ENCODE measurements at regions not wholly inside any gene's neighbourhood (a gene's known extent, or its start where the extent isn't known, plus 50 kb on each side); places are given as distances from the start of the nearest gene placed in this dataset.

- ATAC-seq (replicated peaks in 1 of 2) = no peak
- no peaks in the 10 kb centered on the region for H3K4me1 Mint-ChIP-seq (ENCODE audit: low read depth)
- peaks cover 11 to 14% of the 10 kb centered on the region in 2 donors for H3K9me3 Mint-ChIP-seq
- peaks cover 14 to 16% of the 10 kb centered on the region in 2 donors for H3K36me3 Mint-ChIP-seq (ENCODE audit: insufficient read depth in 2 of 2)
- no peak for DNase-seq
- no peak overlapping the region for H3K4me3 Mint-ChIP-seq
- H3K27me3 Mint-ChIP-seq (ENCODE audit: low read depth) = no peaks in the 10 kb centered on the region
- H3K27ac Mint-ChIP-seq = no peak overlapping the region
Observed at GRCh38 chr16:50440991-50441390, 72.2 kb upstream of the BRD7 start.

DNA sequence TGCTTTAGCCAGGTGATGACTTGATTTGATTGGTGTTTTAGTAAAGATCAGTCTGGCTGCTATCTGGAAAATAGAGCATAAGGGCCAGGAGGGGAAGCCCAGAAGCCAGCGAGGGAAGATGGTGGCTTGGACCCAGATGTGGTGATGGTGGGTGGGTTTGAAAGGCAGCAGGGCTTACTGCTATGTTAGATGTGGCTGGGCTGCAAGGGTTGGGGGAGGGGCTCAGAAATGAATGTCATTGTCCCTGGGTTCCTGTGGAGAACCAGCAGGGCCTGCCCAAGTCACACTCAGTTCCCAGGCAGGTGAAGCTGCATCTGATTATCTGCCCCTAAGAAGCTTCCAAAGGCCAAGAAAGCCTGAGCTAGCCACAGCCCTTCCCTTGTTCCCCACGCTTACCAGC is 71.7 kb upstream of the BRD7 start:
- H3K4me3 Mint-ChIP-seq = no peak overlapping the region
- peaks cover 14 to 16% of the 10 kb centered on the region in 2 donors for H3K36me3 Mint-ChIP-seq (ENCODE audit: insufficient read depth in 2 of 2)

GRCh38 chr16:50437769-50438437 is 69.1 kb upstream of the BRD7 start:
- H3K9me3 Mint-ChIP-seq = peaks cover 11 to 14% of the 10 kb centered on the region in 2 donors
- no peaks in the 10 kb centered on the region for H3K27me3 Mint-ChIP-seq (ENCODE audit: low read depth)
- ATAC-seq (replicated peaks in 1 of 2) (no peak), DNase-seq (no peak)
- no peak overlapping the region for H3K27ac Mint-ChIP-seq
- H3K36me3 Mint-ChIP-seq (ENCODE audit: insufficient read depth in 2 of 2) = peaks cover 14 to 16% of the 10 kb centered on the region in 2 donors
- no peaks in the 10 kb centered on the region for H3K4me1 Mint-ChIP-seq (ENCODE audit: low read depth)
- H3K4me3 Mint-ChIP-seq = no peak overlapping the region

More for the DNA sequence above, 71.7 kb upstream of the BRD7 start:
- Mint-ChIP-seq H3K9me3 (peaks cover 11 to 14% of the 10 kb centered on the region in 2 donors), H3K27ac (no peak overlapping the region), H3K27me3 (ENCODE audit: low read depth) (no peaks in the 10 kb centered on the region), H3K4me1 (ENCODE audit: low read depth) (no peaks in the 10 kb centered on the region)
- ATAC-seq (replicated peaks in 1 of 2) (no peak), DNase-seq (no peak)

- DNase-seq = no peak
- H3K27ac Mint-ChIP-seq = no peak overlapping the region
- H3K9me3 Mint-ChIP-seq = peaks cover 9 to 12% of the 10 kb centered on the region in 2 donors
- H3K27me3 Mint-ChIP-seq (ENCODE audit: low read depth) = no peaks in the 10 kb centered on the region
- peaks cover 10 to 15% of the 10 kb centered on the region in 2 donors for H3K36me3 Mint-ChIP-seq (ENCODE audit: insufficient read depth in 2 of 2)
- no peaks in the 10 kb centered on the region for H3K4me1 Mint-ChIP-seq (ENCODE audit: low read depth)
- H3K4me3 Mint-ChIP-seq = no peak overlapping the region
- ATAC-seq (replicated peaks in 1 of 2) = no peak
Observed at GRCh38 chr16:50436271-50436670, 67.5 kb upstream of the BRD7 start.

DNA sequence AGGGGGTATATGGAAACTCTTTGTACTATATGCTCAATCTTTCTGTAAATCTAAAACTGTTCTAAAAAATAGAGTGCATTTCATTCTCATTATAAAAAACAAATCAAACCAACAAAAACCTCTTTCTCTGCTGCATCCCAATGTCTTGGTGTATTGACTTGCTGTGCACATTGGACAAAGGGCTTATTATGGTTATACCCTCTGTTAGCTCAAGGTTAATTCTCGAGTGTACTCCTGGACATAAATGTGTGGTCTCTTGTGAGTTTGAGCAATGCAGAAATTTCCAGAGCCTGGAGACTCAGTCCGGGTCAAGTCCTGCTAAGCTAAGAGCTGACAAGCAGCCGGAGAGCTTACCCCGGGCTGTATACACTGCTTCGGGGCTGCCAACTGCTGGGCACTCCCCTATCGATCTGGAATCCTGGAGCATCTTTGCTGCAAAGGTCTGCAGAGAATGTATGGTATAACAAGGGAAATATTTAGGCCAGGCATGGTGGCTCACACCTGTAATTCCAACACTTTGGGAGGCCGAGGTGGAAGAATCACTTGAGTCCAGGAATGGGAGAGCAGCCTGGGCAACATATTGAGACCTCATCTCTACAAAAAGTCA is 66.2 kb upstream of the BRD7 start:
- DNase-seq = no peak
- Mint-ChIP-seq H3K4me3 (no peak overlapping the region), H3K27ac (no peak overlapping the region), H3K9me3 (peaks cover 8 to 9% of the 10 kb centered on the region in 2 donors), H3K4me1 (ENCODE audit: low read depth) (no peaks in the 10 kb centered on the region), H3K36me3 (ENCODE audit: insufficient read depth in 2 of 2) (peaks cover 7 to 10% of the 10 kb centered on the region in 2 donors), H3K27me3 (ENCODE audit: low read depth) (no peaks in the 10 kb centered on the region)
- ATAC-seq (replicated peaks in 1 of 2) = no peak

DNA sequence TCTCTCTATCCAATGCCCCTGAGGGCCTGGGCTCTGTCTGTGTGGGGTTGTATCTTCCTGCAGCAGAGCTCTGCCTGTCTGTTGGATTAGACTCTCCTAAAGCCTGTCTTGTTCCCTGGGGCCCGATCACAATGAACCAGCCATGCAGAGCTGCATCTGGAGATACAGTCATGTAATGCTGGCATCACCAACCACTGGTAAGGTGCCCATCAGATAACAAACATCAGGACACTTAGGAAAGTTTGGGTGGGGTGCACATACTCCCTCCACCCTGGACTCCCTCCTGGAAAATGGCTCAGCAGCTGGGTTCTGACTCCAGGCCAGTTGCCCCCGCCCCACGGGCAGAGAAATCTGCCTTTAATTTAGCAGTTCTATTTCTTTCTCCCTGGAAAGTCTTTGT is 61.3 kb upstream of the BRD7 start:
- Mint-ChIP-seq H3K9me3 (no peaks in the 10 kb centered on the region), H3K4me1 (ENCODE audit: low read depth) (no peaks in the 10 kb centered on the region), H3K36me3 (ENCODE audit: insufficient read depth in 2 of 2) (no peaks in the 10 kb centered on the region), H3K27me3 (ENCODE audit: low read depth) (peaks cover 4% of the 10 kb centered on the region), H3K27ac (no peak overlapping the region), H3K4me3 (no peak overlapping the region)
- ATAC-seq (replicated peaks in 1 of 2) (no peak), DNase-seq (no peak)

DNA sequence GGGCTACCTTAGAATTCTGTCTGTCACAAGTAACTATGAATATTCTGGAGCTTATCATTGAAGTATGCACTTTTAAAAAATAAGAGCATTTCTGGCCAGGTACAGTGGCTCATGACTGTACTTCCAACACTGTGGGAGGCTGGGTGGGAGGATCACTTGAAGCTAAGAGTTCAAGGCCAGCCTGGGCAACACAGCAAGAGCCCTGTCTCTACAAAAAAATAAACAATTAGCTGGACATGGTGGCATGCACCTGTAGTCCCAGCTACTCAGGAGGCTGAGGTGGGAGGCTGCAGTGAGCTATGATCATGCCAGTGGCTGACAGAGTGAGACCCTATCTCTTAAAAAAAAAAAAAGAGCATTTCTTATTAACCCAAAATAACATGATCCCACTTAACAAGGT is 60.0 kb upstream of the BRD7 start:
- Mint-ChIP-seq H3K9me3 (no peaks in the 10 kb centered on the region), H3K27me3 (ENCODE audit: low read depth) (peaks cover 13% of the 10 kb centered on the region), H3K4me3 (no peak overlapping the region), H3K4me1 (ENCODE audit: low read depth) (no peaks in the 10 kb centered on the region), H3K27ac (no peak overlapping the region), H3K36me3 (ENCODE audit: insufficient read depth in 2 of 2) (peaks cover 0 to 2% of the 10 kb centered on the region in 2 donors)
- ATAC-seq (replicated peaks in 1 of 2) (no peak), DNase-seq (no peak)

DNA sequence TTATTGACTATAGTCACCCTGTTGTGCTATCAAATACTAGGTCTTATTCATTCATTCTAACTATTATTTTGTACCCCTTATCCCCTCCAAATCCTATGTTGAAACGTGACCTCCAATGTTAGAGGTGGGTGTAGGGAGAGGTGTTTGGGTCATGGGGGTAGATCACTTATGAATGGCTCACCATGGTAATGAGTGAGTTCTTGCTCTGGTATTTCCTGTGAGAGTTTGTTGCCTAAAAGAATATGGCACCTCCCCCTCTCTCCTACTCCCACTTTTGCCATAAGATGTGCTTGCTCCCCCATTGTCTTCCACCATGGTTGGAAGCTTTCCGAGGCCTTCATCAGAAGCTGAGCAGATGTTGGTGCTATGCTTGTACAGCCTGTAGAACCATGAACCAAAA is 59.3 kb upstream of the BRD7 start:
- peaks cover 0 to 2% of the 10 kb centered on the region in 2 donors for H3K36me3 Mint-ChIP-seq (ENCODE audit: insufficient read depth in 2 of 2)
- H3K9me3 Mint-ChIP-seq = no peaks in the 10 kb centered on the region
- peaks cover 13% of the 10 kb centered on the region for H3K27me3 Mint-ChIP-seq (ENCODE audit: low read depth)
- no peaks in the 10 kb centered on the region for H3K4me1 Mint-ChIP-seq (ENCODE audit: low read depth)
- no peak overlapping the region for H3K4me3 Mint-ChIP-seq
- no peak for ATAC-seq (replicated peaks in 1 of 2)
- no peak for DNase-seq
- no peak overlapping the region for H3K27ac Mint-ChIP-seq

- Mint-ChIP-seq H3K36me3 (ENCODE audit: insufficient read depth in 2 of 2) (peaks cover 0 to 2% of the 10 kb centered on the region in 2 donors), H3K27me3 (ENCODE audit: low read depth) (peaks cover 13% of the 10 kb centered on the region), H3K9me3 (no peaks in the 10 kb centered on the region), H3K4me1 (ENCODE audit: low read depth) (no peaks in the 10 kb centered on the region), H3K27ac (no peak overlapping the region), H3K4me3 (no peak overlapping the region)
- DNase-seq (no peak), ATAC-seq (replicated peaks in 1 of 2) (no peak)
Observed at GRCh38 chr16:50427107-50427506, 58.3 kb upstream of the BRD7 start.

GRCh38 chr16:50425648-50426047 is 56.9 kb upstream of the BRD7 start:
- Mint-ChIP-seq H3K4me1 (ENCODE audit: low read depth) (no peaks in the 10 kb centered on the region), H3K36me3 (ENCODE audit: insufficient read depth in 2 of 2) (peaks cover 2 to 3% of the 10 kb centered on the region in 2 donors), H3K4me3 (no peak overlapping the region), H3K27me3 (ENCODE audit: low read depth) (peaks cover 13% of the 10 kb centered on the region), H3K9me3 (peaks cover 0 to 2% of the 10 kb centered on the region in 2 donors), H3K27ac (no peak overlapping the region)
- no peak for DNase-seq
- no peak for ATAC-seq (replicated peaks in 1 of 2)

DNA sequence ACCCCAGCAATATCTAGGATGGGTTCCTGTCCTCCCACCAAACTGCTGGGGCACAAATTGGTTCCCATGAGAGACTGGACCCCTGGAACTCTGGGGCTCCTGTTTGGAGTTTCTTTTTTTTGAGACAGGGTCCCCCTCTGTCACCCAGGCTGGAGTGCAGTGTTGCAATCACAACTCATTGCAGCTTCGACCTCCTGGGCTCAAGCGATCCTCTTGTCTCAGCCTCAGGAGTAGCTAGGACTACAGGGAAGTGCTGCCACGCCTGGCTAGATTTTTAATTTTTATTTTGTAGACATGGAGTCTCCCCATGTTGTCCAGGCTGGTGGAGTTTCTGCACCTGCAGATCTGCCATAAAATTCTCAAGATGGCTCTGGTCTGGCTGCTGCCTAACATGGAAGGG is 56.3 kb upstream of the BRD7 start:
- Mint-ChIP-seq H3K4me1 (ENCODE audit: low read depth) (no peaks in the 10 kb centered on the region), H3K4me3 (no peak overlapping the region), H3K27me3 (ENCODE audit: low read depth) (peaks cover 13% of the 10 kb centered on the region), H3K9me3 (peaks cover 3 to 5% of the 10 kb centered on the region in 2 donors), H3K36me3 (ENCODE audit: insufficient read depth in 2 of 2) (peaks cover 5 to 6% of the 10 kb centered on the region in 2 donors), H3K27ac (no peak overlapping the region)
- ATAC-seq (replicated peaks in 1 of 2) (no peak), DNase-seq (no peak)

DNA sequence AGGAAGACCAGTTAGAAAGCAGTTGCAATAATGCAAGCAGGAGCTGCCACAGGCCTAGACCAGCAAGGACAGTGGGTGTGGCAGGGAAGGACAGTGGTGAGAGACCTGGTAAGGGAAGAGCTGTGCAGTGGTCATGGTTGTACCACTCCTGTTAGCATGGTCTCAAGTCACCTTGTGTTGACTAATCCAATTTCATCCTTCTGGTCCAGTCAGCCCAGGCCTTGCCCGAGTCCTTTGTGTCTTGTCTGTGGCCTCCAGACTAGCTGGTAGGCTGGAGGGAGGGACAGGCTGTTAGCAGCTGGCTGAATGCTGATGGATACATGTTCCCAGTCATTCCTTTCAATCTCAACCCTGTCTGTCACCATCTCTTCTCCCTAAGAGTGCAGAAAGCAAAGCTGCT is 54.1 kb upstream of the BRD7 start:
- no peak for DNase-seq
- no peak overlapping the region for H3K4me3 Mint-ChIP-seq
- H3K27me3 Mint-ChIP-seq (ENCODE audit: low read depth) = peaks cover 13% of the 10 kb centered on the region

GRCh38 chr16:50419116-50419515 is 50.3 kb upstream of the BRD7 start:
- H3K4me3 Mint-ChIP-seq = no peak overlapping the region
- no peak overlapping the region for H3K27ac Mint-ChIP-seq
- peaks cover 20 to 30% of the 10 kb centered on the region in 2 donors for H3K36me3 Mint-ChIP-seq (ENCODE audit: insufficient read depth in 2 of 2)
- peaks cover 17 to 24% of the 10 kb centered on the region in 2 donors for H3K9me3 Mint-ChIP-seq
- DNase-seq (no peak), ATAC-seq (replicated peaks in 1 of 2) (no peak)
- H3K4me1 Mint-ChIP-seq (ENCODE audit: low read depth) = no peaks in the 10 kb centered on the region
- peaks cover under 1% of the 10 kb centered on the region for H3K27me3 Mint-ChIP-seq (ENCODE audit: low read depth)

More for the DNA sequence above, 54.1 kb upstream of the BRD7 start:
- Mint-ChIP-seq H3K4me1 (ENCODE audit: low read depth) (no peaks in the 10 kb centered on the region), H3K9me3 (peaks cover 7 to 12% of the 10 kb centered on the region in 2 donors), H3K36me3 (ENCODE audit: insufficient read depth in 2 of 2) (peaks cover 14 to 15% of the 10 kb centered on the region in 2 donors), H3K27ac (no peak overlapping the region)
- ATAC-seq (replicated peaks in 1 of 2) = no peak
